Muscle of arm (tissue), 1 donor: ENCODE measurements at regions not wholly inside any gene's neighbourhood (a gene's known extent, or its start where the extent isn't known, plus 50 kb on each side); places are given as distances from the start of the nearest gene placed in this dataset.

ENCODE experiments used
- DNase-seq: peaks from one replicate; pipeline ENCODE4 v3.0.0-alpha.2; 2013

- no peak for DNase-seq
Observed at GRCh38 chr1:234845097-234845660, 235.2 kb upstream of the IRF2BP2 start.

- DNase-seq, result no peak
Observed at GRCh38 chr1:234844479-234845031, 234.6 kb upstream of the IRF2BP2 start.

- DNase-seq, result no peak
Observed at GRCh38 chr1:234843946-234844345, 234.0 kb upstream of the IRF2BP2 start.

- DNase-seq, result no peak
Observed at GRCh38 chr1:234842726-234843641, 233.0 kb upstream of the IRF2BP2 start.

- no peak for DNase-seq
Observed at GRCh38 chr1:234841710-234842231, 231.8 kb upstream of the IRF2BP2 start.

GRCh38 chr1:234841281-234841680 is 231.3 kb upstream of the IRF2BP2 start:
- no peak for DNase-seq

GRCh38 chr1:234840843-234841242 is 230.9 kb upstream of the IRF2BP2 start:
- DNase-seq, result no peak

- DNase-seq, result no peak
Observed at GRCh38 chr1:234840253-234840652, 230.3 kb upstream of the IRF2BP2 start.

- DNase-seq, result no peak
Observed at GRCh38 chr1:234839663-234840062, 229.7 kb upstream of the IRF2BP2 start.

GRCh38 chr1:234838820-234839219 is 228.8 kb upstream of the IRF2BP2 start:
- no peak for DNase-seq

- no peak for DNase-seq
Observed at GRCh38 chr1:234838182-234838581, 228.2 kb upstream of the IRF2BP2 start.

GRCh38 chr1:234837713-234838112 is 227.7 kb upstream of the IRF2BP2 start:
- DNase-seq, result no peak

GRCh38 chr1:234836776-234837357 is 226.9 kb upstream of the IRF2BP2 start:
- DNase-seq, result no peak

GRCh38 chr1:234836045-234836681 is 226.2 kb upstream of the IRF2BP2 start:
- DNase-seq, result no peak

- no peak for DNase-seq
Observed at GRCh38 chr1:234835239-234835638, 225.3 kb upstream of the IRF2BP2 start.

- DNase-seq, result no peak
Observed at GRCh38 chr1:234833646-234834045, 223.7 kb upstream of the IRF2BP2 start.

- DNase-seq, result no peak
Observed at GRCh38 chr1:234833118-234833517, 223.1 kb upstream of the IRF2BP2 start.

GRCh38 chr1:234827656-234828055 is 217.7 kb upstream of the IRF2BP2 start:
- no peak for DNase-seq

GRCh38 chr1:234827181-234827580 is 217.2 kb upstream of the IRF2BP2 start:
- no peak for DNase-seq

- DNase-seq, result no peak
Observed at GRCh38 chr1:234826352-234826751, 216.4 kb upstream of the IRF2BP2 start.

- no peak for DNase-seq
Observed at GRCh38 chr1:234825498-234826165, 215.7 kb upstream of the IRF2BP2 start.
